CD4-positive, alpha-beta T cell treated with Interleukin-10 for 1 hour (primary cell): ENCODE measurements at regions not wholly inside any gene's neighbourhood (a gene's known extent, or its start where the extent isn't known, plus 50 kb on each side); places are given as distances from the start of the nearest gene placed in this dataset.

Experiments used
- DNase-seq: peaks from one replicate; pipeline ENCODE4 v3.0.0-alpha.2; 2020

GRCh38 chr1:209368864-209369598, 214.5 kb upstream of the CAMK1G start:
- no peak for DNase-seq

- DNase-seq, result no peak
Measured at GRCh38 chr1:209370241-209370995, 213.1 kb upstream of the CAMK1G start.

GRCh38 chr1:209375097-209375496, 208.4 kb upstream of the CAMK1G start:
- no peak for DNase-seq

- DNase-seq, result no peak
Measured at GRCh38 chr1:209375671-209376365, 207.7 kb upstream of the CAMK1G start.

GRCh38 chr1:209376774-209377173, 206.7 kb upstream of the CAMK1G start:
- no peak for DNase-seq

GRCh38 chr1:209377995-209378394, 205.5 kb upstream of the CAMK1G start:
- no peak for DNase-seq

- DNase-seq, result no peak
Measured at GRCh38 chr1:209379280-209379679, 204.2 kb upstream of the CAMK1G start.

GRCh38 chr1:209380420-209380819, 203.1 kb upstream of the CAMK1G start:
- no peak for DNase-seq

GRCh38 chr1:209382231-209383100, 201.0 kb upstream of the CAMK1G start:
- DNase-seq, result no peak

GRCh38 chr1:209383422-209383821, 200.1 kb upstream of the CAMK1G start:
- no peak for DNase-seq

- DNase-seq, result no peak
Measured at GRCh38 chr1:209383907-209384709, 199.4 kb upstream of the CAMK1G start.

GRCh38 chr1:209384710-209385550, 198.6 kb upstream of the CAMK1G start:
- no peak for DNase-seq

- no peak for DNase-seq
Measured at GRCh38 chr1:209386156-209386555, 197.4 kb upstream of the CAMK1G start.

GRCh38 chr1:209387271-209387968, 196.1 kb upstream of the CAMK1G start:
- no peak for DNase-seq

- no peak for DNase-seq
Measured at GRCh38 chr1:209387969-209388329, 195.6 kb upstream of the CAMK1G start.

- DNase-seq, result no peak
Measured at GRCh38 chr1:209388358-209388757, 195.2 kb upstream of the CAMK1G start.

- no peak for DNase-seq
Measured at GRCh38 chr1:209389258-209389657, 194.3 kb upstream of the CAMK1G start.

GRCh38 chr1:209389975-209390374, 193.5 kb upstream of the CAMK1G start:
- no peak for DNase-seq

GRCh38 chr1:209390764-209391163, 192.8 kb upstream of the CAMK1G start:
- no peak for DNase-seq

- DNase-seq, result no peak
Measured at GRCh38 chr1:209391792-209392191, 191.7 kb upstream of the CAMK1G start.
